GM15510 (cell line): ENCODE measurements at regions not wholly inside any gene's neighbourhood (a gene's known extent, or its start where the extent isn't known, plus 50 kb on each side); places are given as distances from the start of the nearest gene placed in this dataset.

Source experiments
- POLR2A ChIP-seq: IDR thresholded peaks from 3 replicates; pipeline ENCODE4 v1.6.1; 2011; ENCODE audit warnings: borderline replicate concordance; ENCODE audit not compliant: insufficient read length; ENCODE audit errors: extremely low read depth

DNA sequence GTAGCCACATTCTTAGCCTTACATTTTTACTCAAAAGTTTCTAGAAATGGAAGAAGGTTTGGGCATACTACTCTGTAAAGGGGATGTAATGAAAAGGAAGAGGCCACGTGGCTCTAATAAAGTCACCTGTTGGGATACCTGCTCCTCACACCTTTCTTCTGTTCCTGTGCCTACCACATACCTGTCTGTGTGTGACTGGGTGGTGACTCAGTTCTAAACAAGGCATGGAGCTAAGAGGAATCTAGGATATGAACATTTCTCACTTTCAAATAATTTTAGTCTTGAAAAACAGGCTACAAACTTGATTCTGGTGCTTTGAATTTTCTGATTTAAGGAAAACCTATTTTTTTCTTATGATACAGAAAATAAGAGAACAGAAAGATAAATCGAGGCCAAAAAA, 363.6 kb downstream of the RFPL4B start:
- no peak for TF ChIP-seq POLR2A

GRCh38 chr6:112713402-112713801, 366.3 kb downstream of the RFPL4B start:
- no peak for TF ChIP-seq POLR2A

GRCh38 chr6:112717401-112717800, 370.3 kb downstream of the RFPL4B start:
- TF ChIP-seq POLR2A: no peak

DNA sequence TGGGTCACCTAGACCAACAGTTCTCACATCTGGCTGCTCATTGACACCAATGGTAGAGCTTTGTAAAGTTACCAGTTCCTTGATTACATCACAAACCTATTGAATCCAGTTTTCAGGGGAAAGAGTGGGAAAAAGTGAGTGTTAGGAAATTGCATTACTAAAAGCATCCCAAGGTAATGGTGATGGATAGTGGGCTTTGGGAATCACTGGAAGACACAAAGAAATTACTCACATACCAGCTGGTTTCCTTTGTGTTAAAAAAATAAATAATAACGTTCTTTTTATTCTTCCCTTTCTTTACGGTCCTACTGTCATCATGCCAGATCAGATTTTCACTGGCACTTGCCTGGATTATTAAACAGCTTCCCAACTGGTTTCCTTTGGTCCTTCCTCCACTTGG, 370.7 kb downstream of the RFPL4B start:
- TF ChIP-seq POLR2A: no peak

DNA sequence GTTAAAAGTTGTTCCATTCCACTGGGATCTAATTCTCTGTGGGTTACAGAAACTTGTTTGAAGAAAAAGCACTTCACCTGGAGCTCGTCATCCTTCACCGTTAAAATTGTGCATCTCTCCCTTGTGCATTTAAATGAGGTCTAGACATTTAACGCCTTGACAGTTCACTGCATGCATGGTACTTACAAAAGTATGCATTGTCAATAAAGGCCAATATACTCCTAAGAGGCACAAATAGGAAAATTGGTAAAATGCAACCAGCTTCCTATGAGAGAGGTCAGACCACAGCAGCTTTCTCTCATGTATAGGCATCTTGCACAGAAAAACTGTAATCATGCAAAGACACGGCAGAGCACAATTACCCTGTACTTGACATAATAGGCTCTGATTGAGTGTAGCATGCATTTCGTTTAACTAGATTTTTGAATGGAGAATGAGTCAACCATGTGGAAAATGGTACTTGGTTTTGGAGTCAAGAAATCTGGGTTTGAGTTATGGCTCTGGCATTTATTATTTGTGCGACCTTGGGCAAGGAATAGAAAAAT, 378.5 kb downstream of the RFPL4B start:
- TF ChIP-seq POLR2A: no peak

DNA sequence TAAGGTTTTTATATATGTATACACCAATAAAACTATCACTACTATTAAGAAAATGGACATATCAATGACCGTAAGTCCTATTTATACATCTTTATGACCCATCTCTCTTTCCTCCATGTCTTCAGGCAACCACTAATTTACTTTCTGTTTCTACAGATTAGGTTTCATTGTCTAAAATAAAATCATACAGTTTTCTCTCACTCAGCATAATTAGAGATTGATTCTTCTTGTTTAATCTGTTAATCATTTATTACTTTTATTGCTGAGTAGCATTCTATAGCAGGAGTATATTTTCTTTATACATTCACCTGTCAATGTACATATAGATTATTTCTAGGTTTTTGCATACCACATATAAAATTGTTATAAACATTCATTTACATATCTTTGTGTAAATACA, 388.0 kb downstream of the RFPL4B start:
- TF ChIP-seq POLR2A: no peak

DNA sequence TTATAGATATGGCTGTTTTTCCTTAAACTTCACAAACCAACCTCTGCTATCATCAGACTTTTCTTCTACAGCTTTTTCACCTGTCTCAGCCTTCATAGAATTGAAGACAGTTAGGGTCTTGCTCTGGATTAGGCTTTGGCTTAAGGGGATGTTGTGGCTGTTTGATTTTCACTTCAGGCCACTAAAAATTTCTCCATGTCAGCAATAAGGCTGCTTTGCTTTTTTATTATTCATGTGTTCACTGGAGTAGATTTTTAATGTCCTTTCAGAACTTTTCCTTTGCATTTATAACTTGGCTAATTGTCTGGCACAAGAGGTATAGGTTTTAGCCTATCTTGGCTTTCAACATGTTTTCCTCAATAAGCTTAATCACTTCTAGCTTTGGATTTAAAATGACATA, 392.6 kb downstream of the RFPL4B start:
- TF ChIP-seq POLR2A: no peak

- no peak for TF ChIP-seq POLR2A
Observed at GRCh38 chr6:112743323-112743722, 396.2 kb downstream of the RFPL4B start.

DNA sequence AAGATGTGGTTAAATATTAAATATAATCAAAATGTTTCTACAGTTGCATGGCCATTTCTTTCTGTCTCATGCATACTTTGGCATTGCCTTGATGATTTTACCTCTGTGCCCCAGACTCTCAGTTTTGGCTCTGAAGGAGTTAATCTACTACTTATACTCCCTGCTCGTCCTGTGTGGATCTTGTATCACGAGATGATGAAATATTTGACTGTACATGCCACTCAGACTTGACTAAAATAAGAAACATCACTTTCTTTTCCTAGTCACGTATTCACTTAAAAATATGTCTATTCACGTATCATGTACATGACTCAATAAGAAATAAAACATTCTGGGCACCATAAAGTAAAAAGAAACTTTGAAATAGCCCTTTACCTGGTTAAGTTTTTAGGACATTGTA, 397.7 kb downstream of the RFPL4B start:
- no peak for TF ChIP-seq POLR2A

DNA sequence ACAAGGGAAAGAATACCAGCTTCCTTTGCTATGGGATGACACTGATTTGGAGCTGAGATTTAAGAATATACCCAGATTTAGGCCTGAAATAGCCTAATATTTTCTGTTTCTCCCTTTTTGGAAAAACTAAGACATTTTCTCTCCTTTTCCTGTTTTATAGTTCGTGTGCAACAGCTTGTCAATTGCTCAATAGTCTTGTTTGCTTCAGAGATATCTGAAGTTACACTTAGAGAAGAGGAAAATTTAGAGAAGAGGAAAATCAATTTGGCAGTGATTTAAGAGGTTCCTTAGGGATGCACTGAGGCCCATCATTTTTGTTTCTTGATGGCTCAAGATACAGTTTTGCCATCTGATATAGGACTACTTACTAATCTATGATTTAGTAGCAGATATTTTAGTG, 398.6 kb downstream of the RFPL4B start:
- TF ChIP-seq POLR2A: no peak

DNA sequence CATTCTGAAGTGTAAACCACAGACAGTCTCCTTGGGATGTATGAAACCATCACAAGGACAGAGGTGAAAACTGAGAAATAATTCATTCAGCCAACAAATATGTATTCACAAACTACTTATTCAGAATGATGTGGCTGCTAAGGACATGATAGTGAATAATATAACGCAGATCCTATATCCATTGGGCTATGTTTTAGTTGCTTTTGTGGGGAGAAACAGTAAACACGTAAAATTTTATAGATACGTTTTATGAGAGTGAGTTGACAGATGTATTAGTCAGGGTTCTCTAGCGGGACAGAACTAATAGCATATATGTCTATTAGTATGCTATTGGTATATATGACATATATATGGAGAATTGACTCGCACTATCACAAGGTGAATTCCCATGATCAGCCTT, 402.5 kb downstream of the RFPL4B start:
- no peak for TF ChIP-seq POLR2A

GRCh38 chr6:112752305-112752704, 405.2 kb downstream of the RFPL4B start:
- no peak for TF ChIP-seq POLR2A

- no peak for TF ChIP-seq POLR2A
Observed at GRCh38 chr6:112752791-112753190, 405.7 kb downstream of the RFPL4B start.

DNA sequence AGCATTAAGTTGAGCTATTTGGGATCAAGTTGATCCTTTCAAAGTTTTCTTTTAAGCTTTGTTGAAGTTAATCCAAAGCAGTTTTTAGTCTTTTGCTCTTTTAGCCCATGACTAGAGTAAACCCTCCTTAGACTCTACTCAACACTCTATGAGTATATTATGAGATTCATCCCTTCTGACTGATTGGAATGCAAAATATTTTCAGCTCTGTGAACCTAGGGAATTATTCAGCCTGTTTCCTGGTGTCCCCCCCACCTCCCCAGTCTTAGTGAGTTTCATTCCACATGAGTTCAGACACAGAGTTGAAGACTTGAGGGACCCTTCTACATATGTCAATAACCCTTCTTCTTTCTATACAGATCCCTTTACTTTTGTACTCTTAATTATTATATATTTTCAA, 413.7 kb downstream of the RFPL4B start:
- no peak for TF ChIP-seq POLR2A

DNA sequence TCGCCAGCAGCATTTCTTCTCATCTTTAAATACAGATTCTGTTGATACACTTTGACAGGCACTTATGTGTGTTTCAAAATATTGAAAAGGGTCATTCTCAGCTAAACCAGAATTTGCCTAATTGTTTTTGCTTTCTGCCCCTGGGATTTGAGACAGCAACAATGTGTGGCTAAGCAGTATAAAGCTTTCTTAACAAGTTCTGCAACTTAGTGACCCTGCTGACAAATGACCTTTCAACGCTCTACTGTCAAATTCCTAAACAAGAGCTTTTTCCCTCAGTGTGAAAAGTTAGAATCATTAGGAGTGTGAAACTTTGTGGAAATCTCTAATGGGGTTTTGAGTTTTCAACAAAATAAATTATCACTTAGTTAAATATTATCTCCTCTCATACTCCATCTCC, 414.6 kb downstream of the RFPL4B start:
- no peak for TF ChIP-seq POLR2A

DNA sequence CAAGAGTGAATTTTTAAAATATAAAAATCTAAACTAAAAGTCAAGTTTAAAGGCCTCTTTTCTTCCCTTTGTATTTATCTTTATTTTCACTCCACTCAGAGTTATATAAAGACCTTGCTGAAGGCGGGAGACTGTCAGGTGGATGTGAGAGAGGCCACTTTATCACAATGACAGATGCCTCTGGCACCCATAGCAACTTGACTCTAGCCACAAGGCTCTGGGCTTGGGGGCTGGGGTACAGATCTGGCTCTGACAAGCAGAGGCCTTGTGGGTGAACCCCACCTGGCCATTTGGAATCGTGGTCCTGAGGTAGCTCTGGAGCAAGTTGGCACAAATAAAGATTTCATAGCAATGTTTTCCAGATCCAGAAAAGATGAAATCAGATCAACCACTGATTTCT, 417.2 kb downstream of the RFPL4B start:
- TF ChIP-seq POLR2A: no peak

DNA sequence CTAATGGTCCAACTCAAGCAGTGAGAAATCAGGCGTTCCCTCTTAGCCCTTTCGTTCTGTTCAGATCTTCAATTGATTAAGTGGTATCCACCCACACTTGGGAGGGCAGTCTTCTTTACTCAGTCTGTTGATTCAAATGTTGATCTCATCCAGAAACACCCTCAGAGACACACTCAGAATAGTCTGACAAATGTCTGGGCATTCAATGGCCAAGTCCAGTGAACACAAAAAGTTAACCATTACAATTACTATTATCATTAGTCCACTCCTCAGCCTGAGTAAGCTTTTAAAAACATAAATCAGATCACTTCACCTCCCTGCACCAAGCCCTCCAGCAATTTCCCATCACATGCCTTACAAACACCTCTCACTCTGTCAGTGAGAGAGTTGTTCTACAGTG, 423.2 kb downstream of the RFPL4B start:
- no peak for TF ChIP-seq POLR2A
